ENCODE measurements at regions not wholly inside any gene's neighbourhood (a gene's known extent, or its start where the extent isn't known, plus 50 kb on each side); places are given as distances from the start of the nearest gene placed in this dataset.

GRCh38 chr9:120291050-120291449 is 288.9 kb downstream of the CDK5RAP2 start:
- ATAC-seq (no peak), DNase-seq (no peak)

GRCh38 chr9:120289990-120290975 is 289.7 kb downstream of the CDK5RAP2 start:
- DNase-seq (no peak), ATAC-seq (no peak)

- no peak for ATAC-seq
- no peak for DNase-seq
These were observed 290.9 kb downstream of the CDK5RAP2 start for GRCh38 chr9:120289098-120289497.

GRCh38 chr9:120286530-120286929 is 293.4 kb downstream of the CDK5RAP2 start:
- ATAC-seq (no peak), DNase-seq (no peak)

GRCh38 chr9:120284821-120285220 is 295.1 kb downstream of the CDK5RAP2 start:
- DNase-seq (no peak), ATAC-seq (no peak)

GRCh38 chr9:120281665-120282064 is 298.3 kb downstream of the CDK5RAP2 start:
- ATAC-seq, result no peak
- no peak for DNase-seq

- no peak for DNase-seq
- no peak for ATAC-seq
These were observed 312.0 kb downstream of the CDK5RAP2 start for GRCh38 chr9:120267929-120268328.

GRCh38 chr9:120265791-120266190 is 314.2 kb downstream of the CDK5RAP2 start:
- no peak for ATAC-seq
- no peak for DNase-seq

GRCh38 chr9:120264528-120264927 is 315.4 kb downstream of the CDK5RAP2 start:
- ATAC-seq (no peak), DNase-seq (no peak)

- ATAC-seq (no peak), DNase-seq (no peak)
These were observed 316.1 kb downstream of the CDK5RAP2 start for GRCh38 chr9:120263836-120264235.

GRCh38 chr9:120261419-120261818 is 318.5 kb downstream of the CDK5RAP2 start:
- ATAC-seq, result no peak
- DNase-seq, result no peak

- no peak for DNase-seq
- ATAC-seq, result no peak
These were observed 320.9 kb downstream of the CDK5RAP2 start for GRCh38 chr9:120259100-120259499.

GRCh38 chr9:120258096-120258495 is 321.9 kb downstream of the CDK5RAP2 start:
- ATAC-seq (no peak), DNase-seq (no peak)

GRCh38 chr9:120257483-120257882 is 322.5 kb downstream of the CDK5RAP2 start:
- DNase-seq (no peak), ATAC-seq (no peak)

- no peak for ATAC-seq
- DNase-seq, result no peak
These were observed 323.8 kb downstream of the CDK5RAP2 start for GRCh38 chr9:120256146-120256545.

GRCh38 chr9:120252248-120252647 is 327.7 kb downstream of the CDK5RAP2 start:
- DNase-seq (no peak), ATAC-seq (no peak)

- DNase-seq (no peak), ATAC-seq (no peak)
These were observed 337.7 kb downstream of the CDK5RAP2 start for GRCh38 chr9:120242116-120242811.

- DNase-seq, result no peak
- ATAC-seq, result no peak
These were observed 343.4 kb downstream of the CDK5RAP2 start for GRCh38 chr9:120236596-120236995.

- no peak for ATAC-seq
- DNase-seq, result no peak
These were observed 344.9 kb downstream of the CDK5RAP2 start for GRCh38 chr9:120235081-120235480.

GRCh38 chr9:120230227-120230626 is 349.7 kb downstream of the CDK5RAP2 start:
- ATAC-seq, result no peak

GRCh38 chr9:120221844-120222243 is 358.1 kb downstream of the CDK5RAP2 start:
- DNase-seq (no peak), ATAC-seq (no peak)

More at GRCh38 chr9:120230227-120230626, 349.7 kb downstream of the CDK5RAP2 start:
- DNase-seq, result no peak

GRCh38 chr9:120214332-120214731 is 365.6 kb downstream of the CDK5RAP2 start:
- DNase-seq (no peak), ATAC-seq (no peak)

- no peak for DNase-seq
- no peak for ATAC-seq
These were observed 367.1 kb downstream of the CDK5RAP2 start for GRCh38 chr9:120212853-120213200.

All from stimulated activated naive CD8-positive, alpha-beta T cell treated with anti-CD3 and anti-CD28 coated beads, Interleukin-15, Interleukin-2, amounts not matched to agents 100 U/mL and 50 U/mL, for 24 hours (primary cell).